ENCODE measurements at regions not wholly inside any gene's neighbourhood (a gene's known extent, or its start where the extent isn't known, plus 50 kb on each side); places are given as distances from the start of the nearest gene placed in this dataset.

DNA sequence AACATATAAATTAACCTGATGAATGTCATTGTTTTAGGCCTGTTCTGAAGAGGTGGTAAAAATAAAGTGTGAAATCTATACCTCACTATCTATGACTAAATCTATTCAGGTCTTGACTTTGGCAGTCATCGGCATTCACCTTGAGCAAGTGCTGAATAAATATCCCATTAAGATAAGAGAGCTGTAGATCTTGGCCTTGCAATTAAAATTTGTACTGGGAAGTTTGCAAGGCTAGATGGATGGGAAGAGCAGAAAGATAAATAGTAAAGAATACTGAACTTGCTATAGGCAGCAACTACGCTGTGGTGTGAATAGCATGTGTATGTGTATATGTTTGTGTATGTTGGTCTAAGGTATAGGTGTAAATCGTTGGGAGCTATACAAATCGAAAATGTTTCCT is 325.9 kb upstream of the PRICKLE1 start:
- TF ChIP-seq, protein P1, sequence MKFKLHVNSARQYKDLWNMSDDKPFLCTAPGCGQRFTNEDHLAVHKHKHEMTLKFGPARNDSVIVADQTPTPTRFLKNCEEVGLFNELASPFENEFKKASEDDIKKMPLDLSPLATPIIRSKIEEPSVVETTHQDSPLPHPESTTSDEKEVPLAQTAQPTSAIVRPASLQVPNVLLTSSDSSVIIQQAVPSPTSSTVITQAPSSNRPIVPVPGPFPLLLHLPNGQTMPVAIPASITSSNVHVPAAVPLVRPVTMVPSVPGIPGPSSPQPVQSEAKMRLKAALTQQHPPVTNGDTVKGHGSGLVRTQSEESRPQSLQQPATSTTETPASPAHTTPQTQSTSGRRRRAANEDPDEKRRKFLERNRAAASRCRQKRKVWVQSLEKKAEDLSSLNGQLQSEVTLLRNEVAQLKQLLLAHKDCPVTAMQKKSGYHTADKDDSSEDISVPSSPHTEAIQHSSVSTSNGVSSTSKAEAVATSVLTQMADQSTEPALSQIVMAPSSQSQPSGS (IDR thresholded peaks at IDR 0.05; ENCODE audit: low read length): no peak
- TF ChIP-seq SREBF2 (IDR thresholded peaks at IDR 0.05; ENCODE audit: low read length): no peak
- TF ChIP-seq CBX5 (IDR thresholded peaks at IDR 0.05; ENCODE audit: low read depth): no peak
- TF ChIP-seq SIN3A (IDR thresholded peaks at IDR 0.05; ENCODE audit: low read depth, low read length): no peak
- TF ChIP-seq, protein P2, sequence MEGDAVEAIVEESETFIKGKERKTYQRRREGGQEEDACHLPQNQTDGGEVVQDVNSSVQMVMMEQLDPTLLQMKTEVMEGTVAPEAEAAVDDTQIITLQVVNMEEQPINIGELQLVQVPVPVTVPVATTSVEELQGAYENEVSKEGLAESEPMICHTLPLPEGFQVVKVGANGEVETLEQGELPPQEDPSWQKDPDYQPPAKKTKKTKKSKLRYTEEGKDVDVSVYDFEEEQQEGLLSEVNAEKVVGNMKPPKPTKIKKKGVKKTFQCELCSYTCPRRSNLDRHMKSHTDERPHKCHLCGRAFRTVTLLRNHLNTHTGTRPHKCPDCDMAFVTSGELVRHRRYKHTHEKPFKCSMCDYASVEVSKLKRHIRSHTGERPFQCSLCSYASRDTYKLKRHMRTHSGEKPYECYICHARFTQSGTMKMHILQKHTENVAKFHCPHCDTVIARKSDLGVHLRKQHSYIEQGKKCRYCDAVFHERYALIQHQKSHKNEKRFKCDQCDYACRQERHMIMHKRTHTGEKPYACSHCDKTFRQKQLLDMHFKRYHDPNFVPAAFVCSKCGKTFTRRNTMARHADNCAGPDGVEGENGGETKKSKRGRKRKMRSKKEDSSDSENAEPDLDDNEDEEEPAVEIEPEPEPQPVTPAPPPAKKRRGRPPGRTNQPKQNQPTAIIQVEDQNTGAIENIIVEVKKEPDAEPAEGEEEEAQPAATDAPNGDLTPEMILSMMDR (IDR thresholded peaks at IDR 0.05 in 2 of 3, conservative IDR thresholded peaks at IDR 0.05 in 1 of 3; ENCODE audit: control insufficient read depth in 2 of 3, extremely low read depth in 1 of 3, insufficient read depth in 1 of 3, low read depth in 3 of 3, low read length in 3 of 3): no peak
- no peak for TF ChIP-seq SMAD1 (IDR thresholded peaks at IDR 0.05; ENCODE audit: low read depth, partially characterized antibody)
- TF ChIP-seq CHD1 (IDR thresholded peaks at IDR 0.05; ENCODE audit: low read depth, low read length): no peak
- TF ChIP-seq ASH2L (IDR thresholded peaks at IDR 0.05; ENCODE audit: borderline replicate concordance, low read depth): no peak
- no peak for TF ChIP-seq EED (IDR thresholded peaks at IDR 0.05; ENCODE audit: low read depth)

Data from GM12878 (cell line).